IMR-90 (cell line): ENCODE measurements at regions not wholly inside any gene's neighbourhood (a gene's known extent, or its start where the extent isn't known, plus 50 kb on each side); places are given as distances from the start of the nearest gene placed in this dataset.

Source experiments
- CEBPB ChIP-seq: IDR thresholded peaks from 2 replicates; pipeline ENCODE4 v1.6.1; 2012; ENCODE audit warnings: low read depth, low read length, improper control_type of control experiment
- CHD1 ChIP-seq: IDR thresholded peaks from 2 replicates; pipeline ENCODE4 v1.6.1; 2012; ENCODE audit warnings: low read depth, low read length, improper control_type of control experiment
- MAFK ChIP-seq: IDR thresholded peaks from 2 replicates; pipeline ENCODE4 v1.6.1; 2012; ENCODE audit warnings: low read depth, low read length, improper control_type of control experiment
- MAZ ChIP-seq: IDR thresholded peaks from 2 replicates; pipeline ENCODE4 v1.6.1; 2012; ENCODE audit warnings: low read depth, mild to moderate bottlenecking, low read length, improper control_type of control experiment, moderate library complexity, borderline replicate concordance
- MXI1 ChIP-seq: IDR thresholded peaks from 2 replicates; pipeline ENCODE4 v1.6.1; 2012; ENCODE audit warnings: low read depth, mild to moderate bottlenecking, low read length, moderate library complexity, borderline replicate concordance
- POLR2A ChIP-seq: IDR thresholded peaks from 2 replicates; pipeline ENCODE4 v1.6.1; 2012; ENCODE audit warnings: mild to moderate bottlenecking, low read depth, low read length
- RAD21 ChIP-seq: IDR thresholded peaks from 2 replicates; pipeline ENCODE4 v1.6.1; 2012; ENCODE audit warnings: low read length, improper control_type of control experiment
- RCOR1 ChIP-seq: IDR thresholded peaks from 2 replicates; pipeline ENCODE4 v1.6.1; 2012; ENCODE audit warnings: mild to moderate bottlenecking, low read length, improper control_type of control experiment; ENCODE audit not compliant: insufficient replicate concordance
- TF ChIP-seq, protein P1 (sequence below): conservative IDR thresholded peaks from 2 replicates; pipeline ENCODE4 v1.5.1; 2012; ENCODE audit warnings: mild to moderate bottlenecking, low read depth, low read length, improper control_type of control experiment

DNA sequence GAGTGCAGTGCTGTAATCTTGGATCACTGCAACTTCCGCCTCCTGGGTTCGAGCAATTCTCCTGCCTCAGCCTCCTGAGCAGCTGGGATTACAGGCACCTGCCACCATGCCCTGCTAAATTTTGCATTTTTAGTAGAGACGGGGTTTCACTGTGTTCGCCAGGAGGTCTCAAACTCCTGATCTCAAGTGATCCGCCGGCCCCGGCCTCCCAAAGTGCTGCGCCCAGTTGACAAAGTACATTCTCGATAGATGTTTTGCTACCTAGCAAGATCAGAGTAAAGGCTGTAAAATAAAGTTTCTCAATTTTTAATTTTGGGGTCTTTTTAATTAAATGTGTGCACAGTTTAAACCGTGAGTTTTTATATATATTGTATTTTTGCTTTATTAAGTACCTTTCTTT, 248.9 kb downstream of the CCER1 start:
- TF ChIP-seq, protein P1, sequence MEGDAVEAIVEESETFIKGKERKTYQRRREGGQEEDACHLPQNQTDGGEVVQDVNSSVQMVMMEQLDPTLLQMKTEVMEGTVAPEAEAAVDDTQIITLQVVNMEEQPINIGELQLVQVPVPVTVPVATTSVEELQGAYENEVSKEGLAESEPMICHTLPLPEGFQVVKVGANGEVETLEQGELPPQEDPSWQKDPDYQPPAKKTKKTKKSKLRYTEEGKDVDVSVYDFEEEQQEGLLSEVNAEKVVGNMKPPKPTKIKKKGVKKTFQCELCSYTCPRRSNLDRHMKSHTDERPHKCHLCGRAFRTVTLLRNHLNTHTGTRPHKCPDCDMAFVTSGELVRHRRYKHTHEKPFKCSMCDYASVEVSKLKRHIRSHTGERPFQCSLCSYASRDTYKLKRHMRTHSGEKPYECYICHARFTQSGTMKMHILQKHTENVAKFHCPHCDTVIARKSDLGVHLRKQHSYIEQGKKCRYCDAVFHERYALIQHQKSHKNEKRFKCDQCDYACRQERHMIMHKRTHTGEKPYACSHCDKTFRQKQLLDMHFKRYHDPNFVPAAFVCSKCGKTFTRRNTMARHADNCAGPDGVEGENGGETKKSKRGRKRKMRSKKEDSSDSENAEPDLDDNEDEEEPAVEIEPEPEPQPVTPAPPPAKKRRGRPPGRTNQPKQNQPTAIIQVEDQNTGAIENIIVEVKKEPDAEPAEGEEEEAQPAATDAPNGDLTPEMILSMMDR = no peak
- TF ChIP-seq RCOR1 (no peak), RAD21 (no peak), POLR2A (no peak), CEBPB (no peak), MAFK (no peak), CHD1 (no peak), MAZ (no peak), MXI1 (no peak)
